Lung (tissue), 11 donors: ENCODE measurements at regions not wholly inside any gene's neighbourhood (a gene's known extent, or its start where the extent isn't known, plus 50 kb on each side); places are given as distances from the start of the nearest gene placed in this dataset.

ENCODE experiments used
- ATAC-seq: fragments of 200-7000 bp; cut with Tn5 transposase; one replicate; pipeline ENCODE4 v1.9.1; 2020; ENCODE audit warnings: moderate number of reproducible peaks; ENCODE audit not compliant: insufficient read depth, low FRiP score
- DNase-seq, 3 donors: peaks; one replicate each; pipeline ENCODE4 v3.0.0-alpha.2; 2013 to 2017
- H3K27ac ChIP-seq, 2 donors: one replicate each; pipeline ENCODE4 v1.5.1; 2013; ENCODE audit warnings: mild to moderate bottlenecking in 2 of 2, moderate library complexity in 2 of 2, control low read depth in 1 of 2, inconsistent platforms in 1 of 2, low read depth in 1 of 2, low read length in 1 of 2
- H3K27me3 ChIP-seq, 3 donors: one replicate each; pipeline ENCODE4 v1.5.1; 2013; ENCODE audit warnings: low read length in 2 of 3; ENCODE audit not compliant: control insufficient read depth in 3 of 3, insufficient read depth in 3 of 3
- H3K36me3 ChIP-seq, 4 donors: one replicate each; pipeline ENCODE4 v1.5.1; 2013; ENCODE audit warnings: low read length in 4 of 4, mild to moderate bottlenecking in 1 of 4, moderate library complexity in 1 of 4; ENCODE audit not compliant: control insufficient read depth in 4 of 4, insufficient read depth in 4 of 4
- H3K4me1 ChIP-seq, 5 donors: one replicate each; pipeline ENCODE4 v1.5.1; 2013; ENCODE audit warnings: low read length in 5 of 5, mild to moderate bottlenecking in 2 of 5, moderate library complexity in 1 of 5; ENCODE audit not compliant: control insufficient read depth in 5 of 5, insufficient read depth in 5 of 5
- H3K4me3 ChIP-seq: one replicate; pipeline ENCODE4 v1.5.1; 2013; ENCODE audit warnings: mild to moderate bottlenecking, control low read depth, moderate library complexity
- H3K9ac ChIP-seq, 2 donors: one replicate each; pipeline ENCODE4 v1.5.1; 2013; ENCODE audit warnings: low read length in 2 of 2, control low read depth in 1 of 2; ENCODE audit not compliant: insufficient read depth in 1 of 2
- H3K9me3 ChIP-seq, 4 donors: one replicate each; pipeline ENCODE4 v1.5.1; 2013; ENCODE audit warnings: low read length in 3 of 4, mild to moderate bottlenecking in 1 of 4, moderate library complexity in 1 of 4; ENCODE audit not compliant: control insufficient read depth in 4 of 4, insufficient read depth in 3 of 4
- CTCF ChIP-seq: IDR thresholded peaks from 2 replicates; pipeline ENCODE4 v1.5.1; 2012; ENCODE audit warnings: mild to moderate bottlenecking; ENCODE audit errors: control extremely low read depth, extremely low read depth
- WGBS, 2 donors: extraction: QIAGEN DNeasy Blood & Tissue Kit; methylation state at CpG; one replicate each; pipeline ENCODE4 v1.1.7; 2013; 5-methylcytosine and 5-hydroxymethylcytosine counted together
- donor health status: control.
- donor health status: control.
- donor health status: Bipolar disorder and iron deficiency.
- donor health status: healthy.
- donor health status: DM: yes; HTN: yes; CAD: no.

- no peak overlapping the region for H3K4me3 ChIP-seq
- no peak for TF ChIP-seq CTCF
- H3K27me3 ChIP-seq: no peaks in the 10 kb centered on the region
- H3K36me3 ChIP-seq: no peaks in the 10 kb centered on the region
- H3K9me3 ChIP-seq: no peaks in the 10 kb centered on the region
- ATAC-seq (no peak), DNase-seq (peak in 1 of 3 donors; percentile 27)
- peaks cover 0 to 18% (median 2%) of the 10 kb centered on the region in 5 donors for H3K4me1 ChIP-seq
- H3K27ac ChIP-seq: no peak overlapping the region
- 78 to 88% methylated on average over 4 of the region's 4 CpGs for WGBS, 2 donors
- no peak overlapping the region for H3K9ac ChIP-seq
Observed at GRCh38 chr2:145289946-145290345, 770.0 kb upstream of the ZEB2 start.

GRCh38 chr2:145288650-145289496, 769.0 kb upstream of the ZEB2 start:
- ATAC-seq: no peak
- peaks cover 0 to 18% (median 2%) of the 10 kb centered on the region in 5 donors for H3K4me1 ChIP-seq

GRCh38 chr2:145287736-145288135, 767.8 kb upstream of the ZEB2 start:
- no peak overlapping the region for H3K4me3 ChIP-seq
- H3K27me3 ChIP-seq: no peaks in the 10 kb centered on the region
- peak in 2 of 3 donors; percentile 45 to 53 for DNase-seq
- no peak for TF ChIP-seq CTCF
- WGBS, 2 donors: 68 to 72% methylated on average over 3 of the region's 3 CpGs
- no peak for ATAC-seq
- no peaks in the 10 kb centered on the region for H3K9me3 ChIP-seq
- H3K4me1 ChIP-seq: peaks cover 0 to 18% (median 2%) of the 10 kb centered on the region in 5 donors
- H3K9ac ChIP-seq: no peak overlapping the region
- no peak overlapping the region for H3K27ac ChIP-seq
- H3K36me3 ChIP-seq: no peaks in the 10 kb centered on the region

More at GRCh38 chr2:145288650-145289496, 769.0 kb upstream of the ZEB2 start:
- WGBS, 2 donors: 80 to 84% methylated on average over 3 of the region's 3 CpGs
- H3K27me3 ChIP-seq: no peaks in the 10 kb centered on the region
- no peak for TF ChIP-seq CTCF
- DNase-seq: no peak
- no peak overlapping the region for H3K4me3 ChIP-seq
- H3K27ac ChIP-seq: no peak overlapping the region
- H3K36me3 ChIP-seq: no peaks in the 10 kb centered on the region
- H3K9me3 ChIP-seq: no peaks in the 10 kb centered on the region
- no peak overlapping the region for H3K9ac ChIP-seq
